ENCODE measurements at regions not wholly inside any gene's neighbourhood (a gene's known extent, or its start where the extent isn't known, plus 50 kb on each side); places are given as distances from the start of the nearest gene placed in this dataset.

GRCh38 chr16:87138738-87139267 lies 178.4 kb downstream of the C16orf95 start:
- TF ChIP-seq CTCF (IDR thresholded peaks at IDR 0.05; ENCODE audit: insufficient read depth, low read depth, low read length), result no peak
- no peak for TF ChIP-seq EZH2 (IDR thresholded peaks at IDR 0.05; ENCODE audit: insufficient read depth, low read length)

All from astrocyte (in vitro differentiated cells and primary cell).